ENCODE measurements at regions not wholly inside any gene's neighbourhood (a gene's known extent, or its start where the extent isn't known, plus 50 kb on each side); places are given as distances from the start of the nearest gene placed in this dataset.

DNA sequence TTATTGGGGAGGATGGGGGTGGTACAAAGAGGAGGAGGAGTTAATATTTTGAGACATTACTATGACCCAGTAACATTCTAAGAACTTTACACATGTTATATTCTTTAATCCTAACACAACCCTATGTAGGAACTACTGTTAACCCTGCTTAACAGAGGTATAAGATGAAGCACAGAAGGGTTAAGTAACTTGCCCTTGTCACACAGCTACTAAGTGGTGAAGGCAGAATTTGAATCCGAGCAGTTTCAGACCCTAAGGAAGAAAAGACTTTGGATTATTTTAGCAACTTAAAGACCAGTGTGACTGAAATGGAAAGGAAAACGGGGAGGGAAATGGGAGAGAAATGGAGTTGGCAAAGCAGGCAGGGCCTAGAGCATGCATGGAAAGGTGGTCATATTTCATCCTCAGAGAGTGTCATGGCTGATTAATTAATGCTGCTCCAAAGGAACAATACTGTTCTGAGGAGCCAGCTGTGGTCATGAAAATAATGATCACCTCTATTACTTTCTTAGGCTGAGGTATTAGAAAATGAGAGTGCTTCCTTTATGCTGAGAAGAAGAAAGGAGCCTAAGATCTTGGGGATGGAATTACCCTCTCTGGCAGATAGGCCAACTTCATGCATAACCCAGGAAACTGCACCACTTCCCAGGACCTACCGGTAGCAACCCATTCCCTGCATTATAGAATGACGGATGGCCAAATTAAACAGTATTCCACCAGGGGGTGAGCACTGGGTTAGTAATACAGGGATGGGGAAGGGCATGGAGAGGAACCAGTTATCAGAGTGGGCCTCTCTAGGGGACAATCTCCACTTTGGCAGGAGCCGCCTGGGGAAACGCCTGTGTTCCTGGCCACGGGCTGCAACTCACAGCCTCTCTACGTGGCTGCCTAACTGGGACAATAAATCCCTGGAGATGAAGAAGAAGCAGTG, 50.1 kb upstream of the TNFAIP3 start:
- Histone ChIP-seq H3K27me3 (ENCODE audit: control insufficient read depth in 1 of 2, insufficient read depth in 2 of 2, low read length in 1 of 2) (no peaks in the 10 kb centered on the region), H3K4me3 (ENCODE audit: low read length in 2 of 2) (no peak overlapping the region), H3K4me1 (ENCODE audit: control insufficient read depth in 1 of 2, insufficient read depth in 2 of 2, low read length in 2 of 2) (no peaks in the 10 kb centered on the region), H3K36me3 (ENCODE audit: control insufficient read depth in 1 of 2, insufficient read depth in 2 of 2, low read length in 1 of 2) (no peaks in the 10 kb centered on the region), H3K9me3 (ENCODE audit: control insufficient read depth, low read length) (no peaks in the 10 kb centered on the region), H3K27ac (ENCODE audit: low read depth in 1 of 2, low read length in 2 of 2) (no peak overlapping the region)
- 74 to 79% methylated on average over 8 of the region's 8 CpGs for WGBS, 2 donors
- no peak for ATAC-seq (ENCODE audit: low FRiP score)
- intact Hi-C loops (cut with DNase I): no loop called here
- no peak for DNase-seq

All from aorta (tissue), 5 donors.